ENCODE measurements at regions not wholly inside any gene's neighbourhood (a gene's known extent, or its start where the extent isn't known, plus 50 kb on each side); places are given as distances from the start of the nearest gene placed in this dataset.

DNA sequence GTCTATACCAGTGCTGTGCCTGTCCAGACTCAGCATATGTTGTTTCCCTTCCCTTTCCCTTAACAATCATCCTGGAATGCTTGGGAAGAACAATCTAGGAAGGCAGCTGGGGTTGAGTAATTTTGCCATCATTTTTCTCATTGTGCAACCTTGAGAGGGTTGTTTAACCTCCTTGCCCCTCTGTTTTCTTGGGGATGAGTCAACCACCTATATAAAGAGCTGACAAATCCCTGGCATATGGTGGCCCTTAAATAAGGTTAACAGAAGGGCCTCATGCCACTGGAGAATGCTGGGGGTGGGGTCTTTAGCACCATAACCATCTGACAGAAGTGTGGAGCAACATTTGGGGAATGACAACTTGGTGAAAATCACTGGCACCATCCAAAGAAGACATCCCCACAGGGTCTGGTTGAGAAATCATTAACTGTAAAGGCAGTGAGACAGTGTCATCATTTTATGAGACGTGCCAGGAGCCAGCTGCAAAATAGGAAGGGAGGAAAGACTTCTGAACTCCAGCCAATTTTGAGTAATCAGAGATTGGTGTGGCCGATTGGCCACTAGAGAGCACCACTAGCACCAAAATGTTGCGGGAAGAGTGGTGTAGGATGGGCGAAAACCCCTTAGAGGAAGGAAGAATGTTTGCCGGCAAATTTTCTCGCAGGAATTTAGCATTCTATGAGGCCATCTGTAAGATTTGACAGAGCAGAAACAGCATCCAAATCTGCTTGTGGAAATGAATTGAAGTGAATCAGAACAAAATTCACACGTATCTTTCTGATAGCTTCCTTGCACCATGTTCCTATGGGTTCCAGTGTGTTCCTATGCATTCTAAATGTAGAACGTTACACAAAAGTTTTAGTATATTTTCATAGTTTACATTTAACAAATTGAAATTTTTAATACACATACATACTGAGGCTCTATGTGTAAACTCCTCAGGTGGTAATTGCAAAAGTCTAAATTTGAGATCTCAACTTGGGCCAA is 113.8 kb downstream of the MSX2 start:
- no peak for DNase-seq (ENCODE audit: low spot score)

DNA sequence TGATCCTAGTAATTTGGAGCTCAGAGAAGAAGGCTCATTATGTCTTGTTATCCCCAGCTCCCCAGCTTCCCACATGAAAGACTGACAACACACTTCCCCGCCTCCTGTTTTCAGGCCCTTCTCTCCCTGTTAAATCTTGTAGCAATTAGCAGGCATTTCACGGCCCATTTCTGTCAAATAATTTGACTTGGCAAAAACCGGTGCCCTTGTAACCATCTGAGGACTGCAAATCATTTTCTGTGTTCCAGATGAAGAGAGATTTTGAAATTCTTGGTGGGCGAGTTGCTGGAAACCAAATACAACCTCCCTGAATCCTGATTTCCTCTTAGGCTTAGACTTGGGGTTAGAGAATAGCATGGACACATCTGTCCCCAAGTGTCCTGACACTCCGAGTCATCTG is 109.7 kb downstream of the MSX2 start:
- no peak for DNase-seq (ENCODE audit: low spot score)

DNA sequence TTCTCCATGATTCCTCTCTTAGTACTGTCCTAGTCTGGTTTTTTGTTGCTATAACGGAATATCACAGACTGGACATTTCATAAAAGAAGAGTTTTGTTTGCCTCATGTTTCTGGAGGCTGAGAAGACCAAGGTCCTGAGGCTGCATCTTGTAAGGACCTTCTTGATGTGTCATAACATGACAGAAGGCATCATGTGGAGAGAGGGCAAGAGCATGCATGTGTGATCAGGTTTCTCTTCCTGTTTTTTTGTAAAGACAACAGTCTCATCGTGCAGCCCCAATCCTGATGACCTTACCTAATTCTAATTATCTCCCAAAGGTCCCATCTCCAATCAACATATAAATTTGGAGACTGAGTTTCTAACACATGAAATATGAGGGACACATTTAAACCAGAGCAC is 108.4 kb downstream of the MSX2 start:
- DNase-seq (ENCODE audit: low spot score) = no peak

DNA sequence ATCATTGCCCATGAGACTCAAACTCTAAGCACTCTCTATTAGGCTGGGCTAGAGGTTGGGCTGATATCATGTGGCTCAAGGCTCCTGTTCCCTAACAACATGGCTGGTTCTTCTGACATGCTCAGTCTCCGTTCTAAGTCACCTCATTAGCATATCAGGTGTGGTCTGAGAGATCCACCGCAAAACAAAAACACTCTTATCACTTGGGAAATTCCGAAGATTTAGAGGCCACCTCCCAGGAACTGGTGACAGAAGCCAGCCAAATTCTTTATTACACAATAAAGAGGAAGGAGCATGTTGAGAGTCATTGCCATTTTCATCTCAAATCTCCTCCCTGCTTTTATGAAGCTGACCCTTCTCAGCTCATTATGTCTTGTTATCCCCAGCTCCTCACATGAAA is 107.6 kb downstream of the MSX2 start:
- no peak for DNase-seq (ENCODE audit: low spot score)

DNA sequence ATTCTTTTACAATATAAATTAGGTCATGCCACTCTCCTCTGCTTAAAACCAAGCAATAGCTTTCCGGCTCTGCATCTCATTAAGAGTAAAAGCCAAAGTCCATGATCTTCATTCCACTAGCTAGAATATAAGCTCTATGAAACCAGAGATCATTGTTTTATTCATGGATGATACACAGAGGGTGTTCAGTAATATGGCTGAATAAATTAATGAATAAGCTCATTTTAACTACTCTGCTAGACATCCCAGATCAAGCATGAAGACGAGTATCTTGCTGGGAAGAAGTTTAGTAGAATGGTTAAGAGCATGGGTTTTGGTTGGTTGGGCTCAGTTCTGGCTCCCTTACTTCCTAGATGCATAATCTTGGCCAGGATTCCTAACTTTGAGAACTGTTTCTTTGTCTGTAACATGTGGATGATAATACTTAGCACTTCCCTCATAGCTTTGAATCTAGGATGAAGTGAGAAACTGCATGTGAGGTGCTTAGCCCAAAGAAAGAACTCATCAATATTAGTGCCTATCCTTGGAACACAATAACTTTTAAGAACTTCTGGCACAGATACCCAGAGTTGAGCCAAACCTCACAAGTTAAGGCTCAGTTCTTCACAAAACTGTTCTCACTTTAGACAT is 106.8 kb downstream of the MSX2 start:
- DNase-seq (ENCODE audit: low spot score) = no peak

DNA sequence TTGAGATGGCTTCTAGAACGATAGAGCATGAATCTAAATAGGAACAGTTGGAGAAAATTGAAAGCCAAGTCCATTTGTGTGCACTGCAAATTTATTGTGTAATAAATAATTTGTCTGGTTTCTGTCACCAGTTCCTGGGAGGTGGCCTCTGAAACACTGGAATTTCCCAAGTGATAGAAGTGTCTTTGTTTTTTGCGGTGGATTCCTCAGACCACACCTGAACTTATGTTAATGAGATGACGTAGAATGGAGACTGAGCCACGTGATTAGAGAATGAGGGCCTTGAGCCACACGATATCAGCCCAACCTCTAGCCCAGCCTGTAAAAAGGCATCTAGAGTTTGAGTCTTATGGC is 105.1 kb downstream of the MSX2 start:
- no peak for DNase-seq (ENCODE audit: low spot score)

DNA sequence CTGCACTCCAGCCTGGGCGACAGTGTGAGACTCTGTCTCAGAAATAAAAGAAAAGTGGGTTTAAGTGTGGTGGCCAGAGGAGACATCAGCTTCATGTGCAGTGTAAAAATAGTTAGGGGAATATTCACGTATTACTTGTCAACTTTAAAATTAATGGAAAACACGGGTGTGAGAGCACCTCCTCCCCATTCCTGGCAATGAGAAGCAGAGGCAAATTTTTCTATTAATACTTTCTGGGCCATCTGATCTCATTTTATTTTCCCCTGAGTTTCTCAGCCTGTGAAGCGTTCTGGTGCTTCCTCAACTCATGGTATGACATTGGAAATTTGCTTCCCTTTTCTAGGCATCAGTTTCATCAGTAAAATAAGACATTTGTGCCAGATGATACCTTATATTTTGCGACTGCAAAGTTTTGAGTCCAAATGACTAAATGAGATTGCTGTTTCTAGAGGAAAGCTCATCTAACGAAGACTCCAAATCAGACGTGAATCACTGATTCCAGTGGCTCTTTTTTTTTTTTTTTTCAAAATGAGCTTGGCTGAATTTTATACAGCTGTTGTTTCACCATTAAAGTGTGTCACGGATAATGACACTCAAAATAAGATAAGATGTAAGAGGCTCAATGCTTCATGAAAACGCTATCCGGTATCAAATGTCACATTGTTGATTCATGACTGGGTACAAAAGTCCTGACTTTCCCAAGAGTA is 104.6 kb downstream of the MSX2 start:
- no peak for DNase-seq (ENCODE audit: low spot score)

DNA sequence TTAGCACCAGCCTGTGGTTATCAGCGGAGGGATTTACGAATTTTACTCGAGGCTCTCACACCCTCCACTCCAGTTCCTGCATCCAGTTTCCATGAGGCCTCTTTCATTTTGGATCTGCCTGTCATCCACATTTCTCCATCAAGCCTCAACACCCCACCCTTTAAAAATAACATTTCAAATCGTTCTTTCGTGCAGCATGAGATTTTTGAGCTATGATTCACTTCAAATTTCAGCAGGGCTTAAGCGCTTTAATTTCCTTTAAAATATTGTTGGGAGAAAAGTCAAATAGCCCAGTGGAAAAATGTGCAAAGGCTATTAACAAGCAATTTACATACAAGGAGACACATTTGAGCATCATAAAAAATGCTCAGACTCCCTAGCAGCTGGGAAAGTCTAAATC is 103.2 kb downstream of the MSX2 start:
- no peak for DNase-seq (ENCODE audit: low spot score)

DNA sequence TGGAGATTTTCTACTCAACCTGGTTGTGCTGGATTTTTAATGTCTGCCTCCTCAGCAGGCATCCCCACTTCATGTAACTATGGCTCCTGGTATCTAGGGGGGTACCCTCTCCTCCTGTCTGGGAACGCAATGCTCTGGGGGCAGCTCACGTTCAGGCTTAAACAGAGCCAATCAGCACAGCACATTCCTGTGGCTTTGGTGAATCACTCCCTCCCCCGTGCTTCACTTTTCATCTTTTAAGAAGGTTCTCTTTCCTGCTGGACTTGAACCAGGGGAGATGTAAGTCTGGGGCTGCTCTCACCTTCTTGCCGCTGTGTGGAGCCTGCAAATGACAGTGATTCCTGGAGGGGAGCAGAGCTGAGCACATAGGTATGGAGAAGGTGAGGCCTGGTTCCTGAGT is 101.2 kb downstream of the MSX2 start:
- no peak for DNase-seq (ENCODE audit: low spot score)

DNA sequence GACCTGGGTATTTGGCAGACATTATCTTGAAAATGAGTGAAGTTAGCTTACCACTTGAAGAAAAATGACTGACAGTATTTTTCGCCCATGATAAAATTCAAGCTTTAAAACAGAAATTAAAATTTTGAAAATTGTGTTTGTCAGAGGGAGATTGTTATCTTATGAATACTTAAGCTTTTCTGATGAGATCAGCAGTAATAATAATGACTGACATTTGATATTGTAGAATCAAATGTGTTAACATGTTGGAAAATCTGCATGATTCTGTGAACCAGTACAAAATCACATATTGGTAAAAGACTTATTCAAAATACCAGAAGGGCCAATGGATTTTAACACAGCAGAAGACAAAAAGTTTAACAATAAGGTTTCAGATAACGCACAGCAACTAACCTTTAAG is 94.0 kb downstream of the MSX2 start:
- DNase-seq (ENCODE audit: low spot score) = no peak

DNA sequence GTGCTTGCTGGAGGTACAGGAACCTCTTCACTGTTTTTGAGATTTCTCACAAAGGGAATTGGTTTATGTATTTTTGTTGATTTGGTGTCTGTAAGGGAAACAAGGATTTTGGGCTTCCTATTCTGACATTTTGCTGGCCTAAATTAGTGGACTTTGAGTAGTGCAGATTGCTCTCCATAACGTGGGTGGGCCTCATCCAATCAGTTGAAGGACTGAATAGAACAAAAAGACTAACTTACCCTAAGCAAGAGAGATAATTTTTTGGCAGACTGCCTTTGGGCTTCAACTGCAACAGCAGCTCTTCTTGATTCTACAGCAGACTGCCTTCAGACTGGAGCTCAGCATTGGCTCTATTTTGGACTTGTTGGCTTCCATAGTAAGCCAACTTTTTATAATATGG is 93.2 kb downstream of the MSX2 start:
- DNase-seq (ENCODE audit: low spot score) = no peak

DNA sequence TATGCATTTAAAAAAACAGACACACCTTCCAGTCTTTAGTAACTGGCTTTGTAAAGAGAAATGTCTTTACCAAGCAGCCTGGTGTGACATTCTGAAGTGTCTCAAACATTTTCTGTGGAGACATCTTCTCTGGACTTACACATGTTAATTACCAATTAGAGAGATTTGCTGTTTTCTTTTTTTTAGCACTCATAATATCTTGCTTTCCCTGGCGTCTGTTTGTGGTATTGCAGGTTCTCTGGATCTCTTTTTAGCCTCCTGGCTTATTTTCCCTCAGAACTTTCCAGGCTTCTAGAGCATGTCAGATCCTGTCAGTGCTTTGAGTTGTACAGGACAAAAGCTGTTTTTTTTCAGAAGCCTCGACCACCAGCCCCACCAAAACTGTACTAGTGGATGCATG is 92.5 kb downstream of the MSX2 start:
- peak; percentile 34 for DNase-seq (ENCODE audit: low spot score)

DNA sequence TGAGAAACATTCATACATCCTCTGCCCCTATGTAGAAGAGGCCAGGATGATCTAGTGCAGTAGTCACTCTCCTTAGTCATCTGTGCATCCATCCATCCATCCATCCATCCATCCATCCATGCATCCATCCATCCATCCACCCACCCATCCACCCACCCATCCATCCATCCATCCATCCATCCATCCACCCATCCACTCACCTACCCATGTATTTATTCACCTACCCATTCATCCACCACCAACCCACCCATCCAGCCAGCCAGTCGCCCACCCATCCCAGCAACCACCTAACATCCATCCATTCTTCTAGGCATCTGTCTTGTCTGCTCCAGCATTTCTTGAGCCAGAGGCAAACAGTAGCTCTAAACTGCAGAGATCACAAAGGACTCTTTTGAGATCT is 87.1 kb downstream of the MSX2 start:
- DNase-seq (ENCODE audit: low spot score) = no peak

DNA sequence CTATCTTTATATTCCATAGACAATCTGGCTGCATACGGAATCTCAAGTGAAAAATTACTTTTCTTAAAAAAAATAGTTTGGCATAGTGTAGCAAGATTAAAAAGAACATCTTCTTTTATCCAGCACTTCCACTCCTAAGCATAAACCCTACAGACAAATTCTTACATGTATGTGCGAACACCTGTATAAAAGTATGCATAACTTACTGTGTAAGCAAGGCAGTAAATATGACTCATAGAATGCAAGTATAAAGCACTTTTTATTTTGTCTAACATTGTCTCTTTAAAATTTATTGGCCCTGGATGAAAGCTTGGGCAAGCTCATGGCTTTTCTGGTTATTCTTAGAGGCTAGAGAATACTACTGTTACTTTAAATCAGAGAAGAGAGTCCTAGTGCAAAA is 86.4 kb downstream of the MSX2 start:
- DNase-seq (ENCODE audit: low spot score) = no peak

DNA sequence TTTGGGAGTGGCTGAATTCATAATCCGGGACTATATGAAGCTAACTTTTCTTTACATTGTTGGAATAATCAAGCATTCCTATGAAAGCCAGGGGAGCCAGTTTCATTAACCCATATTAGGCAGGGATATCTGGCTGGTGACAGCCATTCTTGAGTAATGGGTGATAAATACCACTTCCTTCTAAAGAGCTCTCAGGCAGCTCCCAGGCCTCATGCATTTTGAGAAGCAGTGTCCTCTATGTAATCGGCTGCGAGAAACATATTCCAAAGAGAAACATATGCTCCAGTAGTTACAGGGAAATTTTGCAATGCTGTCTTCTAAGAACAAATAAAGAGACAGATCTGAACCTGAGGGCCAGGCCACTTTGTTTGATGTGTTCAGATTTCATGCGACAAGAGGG is 83.1 kb downstream of the MSX2 start:
- no peak for DNase-seq (ENCODE audit: low spot score)

DNA sequence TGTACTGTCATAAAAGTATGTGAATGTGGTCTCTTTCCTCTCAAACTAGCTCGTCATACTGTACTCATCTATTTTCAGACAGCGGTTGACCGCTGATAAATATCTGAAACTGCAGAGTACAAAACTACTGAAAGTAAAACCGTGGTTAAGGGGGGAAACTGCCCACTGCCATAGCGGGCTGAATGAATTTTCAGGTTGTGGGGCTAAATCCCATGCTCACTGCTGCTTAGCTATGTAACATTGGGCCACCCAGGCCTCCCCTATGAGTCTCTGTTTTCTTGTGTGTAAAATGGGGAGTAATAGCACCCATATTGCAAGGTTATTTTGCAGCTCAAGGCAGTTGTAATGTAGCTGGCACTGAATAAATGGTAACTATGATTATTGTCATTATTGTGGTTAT is 82.3 kb downstream of the MSX2 start:
- DNase-seq (ENCODE audit: low spot score) = no peak

DNA sequence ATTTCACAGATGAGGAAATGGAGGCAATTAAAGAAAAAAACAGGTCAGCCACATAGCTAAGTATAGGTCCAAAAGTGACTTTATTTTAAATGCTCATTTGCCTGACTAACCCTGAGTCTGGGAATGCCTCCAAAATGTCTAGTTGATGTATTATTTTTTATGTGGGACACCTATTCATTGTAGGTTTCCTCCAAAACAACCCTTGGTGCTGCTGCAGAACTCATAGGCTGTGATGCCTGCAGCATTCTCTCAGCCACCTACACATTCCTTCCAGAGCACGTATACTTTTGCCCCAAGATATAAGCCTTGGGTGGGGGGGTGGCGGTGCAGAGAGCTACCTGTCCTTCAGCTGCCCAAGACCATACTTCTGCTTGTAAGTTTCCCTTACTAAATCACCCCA is 77.4 kb downstream of the MSX2 start:
- no peak for DNase-seq (ENCODE audit: low spot score)

DNA sequence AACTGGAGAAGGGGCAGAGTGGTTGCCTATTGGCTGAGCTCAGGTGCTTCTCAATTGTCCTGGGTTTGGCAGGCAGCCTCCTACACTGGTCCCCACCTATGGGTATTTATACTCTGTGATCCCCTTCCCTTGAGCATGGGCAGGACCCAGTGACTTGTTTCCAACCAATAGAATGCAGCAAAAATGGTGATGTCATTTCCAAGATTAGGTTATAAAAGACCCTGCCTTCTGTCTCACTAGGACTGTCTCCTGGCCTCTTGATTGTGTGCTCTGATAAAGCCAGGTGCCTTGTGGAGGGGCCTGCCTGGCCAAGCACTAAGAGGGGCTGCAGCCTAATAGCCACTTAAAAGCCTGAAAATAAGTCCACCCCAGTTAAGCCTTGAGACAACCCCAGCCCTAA is 76.1 kb downstream of the MSX2 start:
- DNase-seq (ENCODE audit: low spot score) = no peak

DNA sequence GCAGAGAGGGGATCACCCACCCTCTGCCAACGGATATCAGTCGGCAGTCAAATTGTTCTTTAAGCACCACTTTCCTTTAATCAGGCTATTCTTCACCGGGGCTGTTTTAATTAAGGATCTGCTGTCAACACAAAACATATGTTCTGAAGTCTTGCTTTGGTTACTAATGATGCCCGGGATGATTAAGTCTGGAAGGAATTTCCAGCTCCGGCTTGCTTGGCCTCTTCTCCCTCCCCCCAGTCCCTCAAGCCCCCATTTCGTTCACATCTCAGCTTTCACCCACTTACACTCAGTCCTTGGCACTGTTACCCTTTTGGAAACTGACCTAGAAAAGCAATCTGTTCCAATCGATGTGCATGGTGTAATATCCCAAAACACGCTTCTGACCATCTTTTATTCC is 74.7 kb downstream of the MSX2 start:
- DNase-seq (ENCODE audit: low spot score) = no peak

DNA sequence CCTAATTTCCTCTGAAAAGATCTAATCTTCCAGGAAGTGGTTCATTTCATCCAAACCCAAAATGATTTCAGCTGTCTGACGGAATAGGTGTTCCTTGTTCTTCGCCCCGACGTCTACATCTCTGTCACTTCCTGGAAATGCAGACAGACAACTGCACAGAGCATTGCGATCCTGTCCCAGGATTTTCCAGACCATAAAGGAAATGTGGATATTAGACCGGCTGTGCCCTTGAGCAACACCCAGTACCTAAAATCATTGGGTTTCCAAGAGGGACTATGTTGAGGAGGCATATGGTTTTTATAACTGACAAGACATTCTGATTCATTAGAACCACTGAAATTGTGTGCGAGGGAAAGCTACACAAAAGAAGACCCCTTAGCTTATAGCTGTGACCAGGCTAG is 74.2 kb downstream of the MSX2 start:
- no peak for DNase-seq (ENCODE audit: low spot score)

DNA sequence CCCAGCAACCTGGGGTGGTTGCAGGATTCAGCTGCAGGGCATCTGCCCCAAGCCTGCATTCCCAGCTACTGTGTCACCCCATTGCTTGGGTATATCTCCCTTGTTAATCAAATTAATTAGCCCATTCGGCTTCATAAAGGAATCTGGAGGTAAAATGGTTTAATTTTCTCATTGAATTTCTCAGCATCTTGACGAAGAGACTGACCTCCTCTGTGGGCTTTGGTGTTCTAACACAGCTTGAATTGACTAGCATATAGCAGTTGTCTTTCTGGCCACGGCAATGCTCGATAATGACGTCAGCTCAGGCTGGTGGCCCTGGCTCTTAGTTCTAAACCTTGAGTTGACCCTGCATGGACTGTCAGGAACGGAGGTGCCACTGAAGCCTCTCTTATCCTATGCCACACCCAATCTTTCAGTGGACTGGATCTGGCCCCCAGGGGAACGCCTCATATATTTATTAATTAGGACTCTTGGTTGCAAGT is 72.4 kb downstream of the MSX2 start:
- no peak for DNase-seq (ENCODE audit: low spot score)

DNA sequence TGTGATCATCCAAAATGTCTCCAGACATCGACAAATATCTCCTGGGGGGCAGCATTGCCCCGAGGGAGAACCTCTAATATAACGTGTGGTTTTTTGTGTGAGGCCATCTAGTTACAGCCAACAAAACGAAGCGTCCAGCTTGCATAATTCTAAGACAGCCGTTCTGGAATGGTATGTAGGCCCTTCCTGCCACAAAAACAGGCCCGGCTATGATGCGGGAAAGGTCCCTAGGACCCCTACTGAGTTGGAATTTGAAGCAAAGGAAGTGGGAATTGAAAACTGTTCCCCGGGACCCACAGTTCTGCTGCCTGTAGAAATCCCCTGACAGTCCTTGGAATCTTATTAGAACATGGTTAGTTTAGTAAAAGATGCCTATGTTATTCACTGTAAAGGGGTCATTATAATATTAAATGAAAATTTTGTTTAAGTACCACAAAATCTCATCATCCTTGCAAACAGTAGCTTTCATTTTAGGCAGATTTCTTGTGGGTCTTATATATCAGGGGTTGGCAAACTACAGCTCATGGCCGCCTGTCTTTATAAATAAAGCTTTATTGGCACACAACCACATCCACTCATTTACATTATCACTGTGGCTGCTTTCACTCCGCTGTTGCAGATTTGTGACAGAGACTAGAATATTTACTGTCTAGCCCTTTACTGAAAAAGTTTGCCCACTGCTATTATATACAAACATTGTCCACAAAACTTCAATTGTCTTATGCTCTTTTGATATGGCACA is 70.7 kb downstream of the MSX2 start:
- DNase-seq (ENCODE audit: low spot score) = no peak
